ENCODE measurements at regions not wholly inside any gene's neighbourhood (a gene's known extent, or its start where the extent isn't known, plus 50 kb on each side); places are given as distances from the start of the nearest gene placed in this dataset.

DNA sequence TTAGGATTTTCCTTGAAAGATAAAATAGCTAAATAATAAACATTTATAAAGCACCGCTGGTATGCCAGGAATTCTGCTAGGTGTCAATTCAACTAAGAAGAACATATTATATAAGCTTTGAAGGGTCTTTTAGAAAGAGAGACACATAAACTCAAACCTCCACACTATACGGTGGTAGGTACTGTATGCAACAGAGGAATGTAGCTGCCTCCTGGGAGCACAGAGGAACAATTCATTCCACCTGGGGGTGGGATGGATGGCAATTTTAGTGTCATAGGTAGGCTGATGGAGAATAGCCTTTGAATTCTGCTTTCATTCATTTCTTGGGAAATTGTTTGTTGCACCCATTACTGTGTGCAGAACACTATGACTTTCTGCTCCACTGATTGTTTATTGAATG, 447.1 kb upstream of the MAP3K7 start:
- Histone ChIP-seq H3K27me3 (no peaks in the 10 kb centered on the region), H3K27ac (no peak overlapping the region), H3K4me3 (no peak overlapping the region), H3K9me3 (no peaks in the 10 kb centered on the region), H3K4me1 (no peaks in the 10 kb centered on the region), H3K36me3 (no peaks in the 10 kb centered on the region)
- intact Hi-C loops (cut with DNase I) = no loop called here
- TF ChIP-seq, protein P1, sequence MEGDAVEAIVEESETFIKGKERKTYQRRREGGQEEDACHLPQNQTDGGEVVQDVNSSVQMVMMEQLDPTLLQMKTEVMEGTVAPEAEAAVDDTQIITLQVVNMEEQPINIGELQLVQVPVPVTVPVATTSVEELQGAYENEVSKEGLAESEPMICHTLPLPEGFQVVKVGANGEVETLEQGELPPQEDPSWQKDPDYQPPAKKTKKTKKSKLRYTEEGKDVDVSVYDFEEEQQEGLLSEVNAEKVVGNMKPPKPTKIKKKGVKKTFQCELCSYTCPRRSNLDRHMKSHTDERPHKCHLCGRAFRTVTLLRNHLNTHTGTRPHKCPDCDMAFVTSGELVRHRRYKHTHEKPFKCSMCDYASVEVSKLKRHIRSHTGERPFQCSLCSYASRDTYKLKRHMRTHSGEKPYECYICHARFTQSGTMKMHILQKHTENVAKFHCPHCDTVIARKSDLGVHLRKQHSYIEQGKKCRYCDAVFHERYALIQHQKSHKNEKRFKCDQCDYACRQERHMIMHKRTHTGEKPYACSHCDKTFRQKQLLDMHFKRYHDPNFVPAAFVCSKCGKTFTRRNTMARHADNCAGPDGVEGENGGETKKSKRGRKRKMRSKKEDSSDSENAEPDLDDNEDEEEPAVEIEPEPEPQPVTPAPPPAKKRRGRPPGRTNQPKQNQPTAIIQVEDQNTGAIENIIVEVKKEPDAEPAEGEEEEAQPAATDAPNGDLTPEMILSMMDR (IDR thresholded peaks at IDR 0.05) = no peak
- no peak for DNase-seq (ENCODE audit: low spot score in 2 of 2)

DNA sequence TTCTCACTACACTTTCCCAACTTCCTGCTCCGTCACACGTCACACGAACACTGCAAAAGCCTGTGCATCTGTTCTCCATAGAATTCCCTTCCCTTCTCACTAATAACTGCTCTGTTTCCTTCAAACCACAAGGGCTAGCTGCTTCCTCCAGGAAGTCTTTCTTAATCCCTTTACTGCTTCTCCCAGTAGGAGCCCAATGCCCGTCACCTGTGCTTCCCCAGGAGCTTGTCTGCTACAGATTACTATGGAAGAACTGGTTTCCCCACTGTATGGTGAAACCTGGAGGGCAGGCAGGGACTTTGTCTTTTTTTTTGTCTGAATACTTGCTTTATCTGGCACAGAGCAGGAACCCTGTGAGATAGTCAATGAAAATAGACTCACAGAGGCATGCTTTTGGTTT, 444.7 kb upstream of the MAP3K7 start:
- intact Hi-C loops (cut with DNase I) = no loop called here
- H3K4me3 ChIP-seq = no peak overlapping the region

DNA sequence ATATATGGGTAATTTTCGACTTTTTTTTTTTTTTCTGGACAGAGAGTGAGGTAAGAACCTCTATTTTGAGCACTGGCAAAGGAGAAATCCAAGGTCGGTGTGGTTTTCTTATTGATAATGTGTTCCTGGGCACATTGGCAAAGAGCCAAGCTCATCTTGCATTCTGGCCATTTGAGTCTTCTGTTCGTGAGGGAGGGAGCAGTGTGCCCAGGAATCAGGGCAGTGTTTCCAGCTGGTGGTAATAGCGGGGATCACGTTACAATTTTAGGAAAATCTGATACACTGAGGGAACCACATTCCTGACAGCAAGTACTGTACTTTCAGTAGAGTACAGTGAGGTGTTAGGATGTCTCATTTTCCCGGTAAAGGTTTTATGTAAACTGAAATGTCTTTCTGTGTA, 442.3 kb upstream of the MAP3K7 start:
- no peak overlapping the region for H3K4me3 ChIP-seq
- no peaks in the 10 kb centered on the region for H3K36me3 ChIP-seq

More for the DNA sequence above, 444.7 kb upstream of the MAP3K7 start:
- Histone ChIP-seq H3K27me3 (no peaks in the 10 kb centered on the region), H3K36me3 (no peaks in the 10 kb centered on the region), H3K9me3 (no peaks in the 10 kb centered on the region), H3K27ac (no peak overlapping the region), H3K4me1 (no peaks in the 10 kb centered on the region)
- TF ChIP-seq, protein P1 (IDR thresholded peaks at IDR 0.05) = no peak
- no peak for DNase-seq (ENCODE audit: low spot score in 2 of 2)

GRCh38 chr6:91023529-91023928, 436.7 kb upstream of the MAP3K7 start:
- H3K27ac ChIP-seq = no peak overlapping the region
- H3K4me1 ChIP-seq = no peaks in the 10 kb centered on the region
- no peaks in the 10 kb centered on the region for H3K36me3 ChIP-seq
- intact Hi-C loops (cut with DNase I) = no loop called here
- H3K27me3 ChIP-seq = no peaks in the 10 kb centered on the region
- no peaks in the 10 kb centered on the region for H3K9me3 ChIP-seq
- no peak for DNase-seq (ENCODE audit: low spot score in 2 of 2)
- H3K4me3 ChIP-seq = no peak overlapping the region
- TF ChIP-seq, protein P1 (IDR thresholded peaks at IDR 0.05) = no peak

More for the DNA sequence above, 442.3 kb upstream of the MAP3K7 start:
- H3K4me1 ChIP-seq = no peaks in the 10 kb centered on the region
- no peak overlapping the region for H3K27ac ChIP-seq
- H3K27me3 ChIP-seq = no peaks in the 10 kb centered on the region
- TF ChIP-seq, protein P1 (IDR thresholded peaks at IDR 0.05) = no peak
- intact Hi-C loops (cut with DNase I) = no loop called here
- H3K9me3 ChIP-seq = no peaks in the 10 kb centered on the region
- DNase-seq (ENCODE audit: low spot score in 2 of 2) = no peak

DNA sequence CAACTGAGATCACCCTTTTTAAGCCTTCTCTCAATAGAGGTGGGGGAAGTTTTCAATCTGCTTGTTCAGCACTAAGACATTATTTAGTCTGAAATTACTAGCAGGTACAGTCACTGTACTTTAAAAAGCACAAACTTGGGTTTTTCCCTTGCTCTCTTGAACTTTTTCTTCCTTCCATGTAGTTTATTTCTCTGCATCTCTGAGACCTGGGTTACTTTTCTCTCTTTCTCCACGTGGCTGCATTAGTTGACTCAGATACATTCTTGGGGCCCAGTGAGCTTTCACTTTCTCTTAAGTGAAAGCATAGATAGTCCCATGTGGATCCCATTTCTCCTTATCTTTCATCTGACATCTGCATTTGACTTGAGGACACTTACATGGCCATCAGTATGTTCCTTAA, 433.9 kb upstream of the MAP3K7 start:
- DNase-seq (ENCODE audit: low spot score in 2 of 2) = no peak
- intact Hi-C loops (cut with DNase I) = no loop called here
- Histone ChIP-seq H3K9me3 (no peaks in the 10 kb centered on the region), H3K27me3 (no peaks in the 10 kb centered on the region), H3K4me1 (no peaks in the 10 kb centered on the region), H3K4me3 (no peak overlapping the region), H3K27ac (no peak overlapping the region), H3K36me3 (no peaks in the 10 kb centered on the region)
- TF ChIP-seq, protein P1 (IDR thresholded peaks at IDR 0.05) = no peak

DNA sequence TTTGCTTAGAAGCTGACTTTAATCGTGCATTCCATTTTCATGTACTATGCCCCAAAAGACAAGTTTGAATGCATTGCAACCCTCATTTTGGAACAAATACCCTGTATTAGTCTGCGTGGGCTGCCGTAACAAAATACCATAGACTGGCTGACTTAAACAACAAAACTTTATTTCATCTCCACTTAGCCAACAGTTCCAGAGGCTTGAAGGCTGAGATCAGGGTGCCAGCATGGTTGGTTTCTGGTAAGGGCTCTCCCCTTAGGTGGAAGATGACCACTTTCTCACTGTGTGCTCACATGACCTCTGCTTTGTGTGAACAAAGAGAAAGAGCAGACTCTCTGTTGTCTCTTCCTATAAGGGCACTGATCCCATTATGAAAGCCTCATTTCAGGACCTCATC, 431.7 kb upstream of the MAP3K7 start:
- TF ChIP-seq, protein P1 (IDR thresholded peaks at IDR 0.05) = no peak
- no peak overlapping the region for H3K4me3 ChIP-seq
- no peaks in the 10 kb centered on the region for H3K36me3 ChIP-seq
- intact Hi-C loops (cut with DNase I) = no loop called here
- no peak overlapping the region for H3K27ac ChIP-seq
- no peaks in the 10 kb centered on the region for H3K4me1 ChIP-seq
- no peak for DNase-seq (ENCODE audit: low spot score in 2 of 2)
- no peaks in the 10 kb centered on the region for H3K9me3 ChIP-seq
- no peaks in the 10 kb centered on the region for H3K27me3 ChIP-seq
